H9 (cell line): ENCODE measurements at regions not wholly inside any gene's neighbourhood (a gene's known extent, or its start where the extent isn't known, plus 50 kb on each side); places are given as distances from the start of the nearest gene placed in this dataset.

ENCODE experiments used
- DNase-seq: peaks from one replicate; pipeline ENCODE4 v3.0.0-alpha.2; 2017
- H2AFZ ChIP-seq: one replicate; pipeline ENCODE4 v1.6.1; 2013; ENCODE audit warnings: mild to moderate bottlenecking, low read length, control low read depth, moderate library complexity
- H2AK5ac ChIP-seq: 2 replicates; pipeline ENCODE4 v1.6.1; 2013; ENCODE audit warnings: low read length, control low read depth, mixed read lengths; ENCODE audit not compliant: insufficient read length
- H2BK120ac ChIP-seq: one replicate; pipeline ENCODE4 v1.6.1; 2013; ENCODE audit warnings: low read depth, mild to moderate bottlenecking, low read length, control low read depth, inconsistent platforms; ENCODE audit not compliant: poor library complexity, severe bottlenecking
- H2BK12ac ChIP-seq: 2 replicates; pipeline ENCODE4 v1.6.1; 2013; ENCODE audit warnings: low read length, control low read depth, mixed read lengths, low read depth; ENCODE audit not compliant: insufficient read length
- H2BK15ac ChIP-seq: 2 replicates; pipeline ENCODE4 v1.6.1; 2013; ENCODE audit warnings: low read depth, low read length, control low read depth
- H2BK20ac ChIP-seq: one replicate; pipeline ENCODE4 v1.6.1; 2013; ENCODE audit warnings: low read depth, mild to moderate bottlenecking, low read length, control low read depth, inconsistent platforms; ENCODE audit not compliant: poor library complexity, severe bottlenecking
- H2BK5ac ChIP-seq: 2 replicates; pipeline ENCODE4 v1.6.1; 2013; ENCODE audit warnings: low read length, control low read depth, mixed read lengths; ENCODE audit not compliant: insufficient read length
- H3K14ac ChIP-seq: 2 replicates; pipeline ENCODE4 v1.6.1; 2013; ENCODE audit warnings: low read length, control low read depth; ENCODE audit not compliant: insufficient read depth
- H3K18ac ChIP-seq: 2 replicates; pipeline ENCODE4 v1.6.1; 2013; ENCODE audit warnings: low read depth, mild to moderate bottlenecking, mixed read lengths, low read length, control low read depth; ENCODE audit not compliant: insufficient read length
- H3K23ac ChIP-seq: 2 replicates; pipeline ENCODE4 v1.6.1; 2013; ENCODE audit warnings: low read length, control low read depth, mixed read lengths, low read depth; ENCODE audit not compliant: insufficient read length
- H3K23me2 ChIP-seq: 2 replicates; pipeline ENCODE4 v1.6.1; 2013; ENCODE audit warnings: low read depth, mild to moderate bottlenecking, mixed read lengths, low read length, control low read depth; ENCODE audit not compliant: insufficient read length, poor library complexity, severe bottlenecking
- H3K27ac ChIP-seq: 2 replicates; pipeline ENCODE4 v1.5.1; 2013; ENCODE audit warnings: low read length, control low read depth, mixed read lengths, low read depth; ENCODE audit not compliant: insufficient read length
- H3K27me3 ChIP-seq: 2 replicates; pipeline ENCODE4 v1.6.1; 2013; ENCODE audit warnings: low read length, control low read depth, inconsistent platforms; ENCODE audit not compliant: insufficient read depth
- H3K4ac ChIP-seq: 2 replicates; pipeline ENCODE4 v1.6.1; 2013; ENCODE audit warnings: low read depth, mild to moderate bottlenecking, control low read depth, inconsistent platforms, low read length, moderate library complexity
- H3K4me1 ChIP-seq: 2 replicates; pipeline ENCODE4 v1.6.1; 2013; ENCODE audit warnings: low read length, control low read depth, inconsistent platforms; ENCODE audit not compliant: insufficient read depth
- H3K4me2 ChIP-seq: 2 replicates; pipeline ENCODE4 v1.6.1; 2013; ENCODE audit warnings: low read length, control low read depth, mixed read lengths; ENCODE audit not compliant: insufficient read length, insufficient read depth
- H3K56ac ChIP-seq: 2 replicates; pipeline ENCODE4 v1.6.1; 2013; ENCODE audit warnings: low read depth, mild to moderate bottlenecking, mixed read lengths, low read length, control low read depth; ENCODE audit not compliant: insufficient read length
- H3K79me1 ChIP-seq: 2 replicates; pipeline ENCODE4 v1.6.1; 2013; ENCODE audit warnings: low read depth, mild to moderate bottlenecking, moderate library complexity, low read length, control low read depth, inconsistent platforms; ENCODE audit not compliant: insufficient read depth, poor library complexity, severe bottlenecking
- H3K79me2 ChIP-seq: 2 replicates; pipeline ENCODE4 v1.6.1; 2013; ENCODE audit warnings: low read length, control low read depth, inconsistent platforms; ENCODE audit not compliant: insufficient read depth
- H3K9ac ChIP-seq: 2 replicates; pipeline ENCODE4 v1.6.1; 2013; ENCODE audit warnings: low read length, control low read depth, mixed read lengths; ENCODE audit not compliant: insufficient read length; ENCODE audit errors: extremely low read depth
- H3K9me3 ChIP-seq: one replicate; pipeline ENCODE4 v1.6.1; 2013; ENCODE audit warnings: low read depth, low read length, inconsistent platforms; ENCODE audit not compliant: control insufficient read depth
- H3T11ph ChIP-seq: one replicate; pipeline ENCODE4 v1.6.1; 2013; ENCODE audit warnings: mild to moderate bottlenecking, low read length, control low read depth, inconsistent platforms
- H4K20me1 ChIP-seq: one replicate; pipeline ENCODE4 v1.6.1; 2013; ENCODE audit not compliant: control insufficient read depth, insufficient read length, insufficient read depth
- H4K5ac ChIP-seq: 2 replicates; pipeline ENCODE4 v1.6.1; 2013; ENCODE audit warnings: low read depth, mild to moderate bottlenecking, mixed read lengths, low read length, control low read depth; ENCODE audit not compliant: insufficient read length
- H4K8ac ChIP-seq: replicated peaks from 2 replicates; pipeline ENCODE4 v1.6.1; 2013; ENCODE audit warnings: low read length, control low read depth, mixed read lengths, low read depth; ENCODE audit not compliant: insufficient read length
- H4K91ac ChIP-seq: 2 replicates; pipeline ENCODE4 v1.6.1; 2013; ENCODE audit warnings: low read depth, mild to moderate bottlenecking, moderate library complexity, mixed read lengths, low read length, control low read depth; ENCODE audit not compliant: insufficient read length
- H3K27ac Mint-ChIP-seq, 3 experiments: 2 replicates in 2 of 3; 3 replicates in 1 of 3; pipeline ENCODE4 v1.8.0; 2020 to 2021; ENCODE audit warnings: mixed read lengths in 3 of 3, mild to moderate bottlenecking in 1 of 3, moderate library complexity in 1 of 3
- H3K27me3 Mint-ChIP-seq: 2 replicates; pipeline ENCODE4 v1.8.0; 2021; ENCODE audit warnings: low read depth, mild to moderate bottlenecking, moderate library complexity, mixed read lengths
- H3K36me3 Mint-ChIP-seq, 3 experiments: 2 replicates in 2 of 3; 3 replicates in 1 of 3; pipeline ENCODE4 v1.8.0; 2020 to 2021; ENCODE audit warnings: low read depth in 3 of 3, mixed read lengths in 3 of 3; ENCODE audit not compliant: insufficient read depth in 1 of 3
- H3K4me1 Mint-ChIP-seq, 2 experiments: 2 replicates each; pipeline ENCODE4 v1.8.0; 2020; ENCODE audit warnings: mixed read lengths in 2 of 2
- H3K4me3 Mint-ChIP-seq, 2 experiments: 2 replicates in 1 of 2; 3 replicates in 1 of 2; pipeline ENCODE4 v1.8.0; 2020 to 2021; ENCODE audit warnings: mild to moderate bottlenecking in 2 of 2, mixed read lengths in 2 of 2, moderate library complexity in 1 of 2
- H3K9me3 Mint-ChIP-seq, 2 experiments: 2 replicates in 1 of 2; 3 replicates in 1 of 2; pipeline ENCODE4 v1.8.0; 2020; ENCODE audit warnings: mild to moderate bottlenecking in 2 of 2, mixed read lengths in 2 of 2, moderate library complexity in 1 of 2
- WGBS: extraction: QIAGEN DNeasy Blood & Tissue Kit; methylation state at CpG from one replicate; pipeline ENCODE4 v1.1.7; 2013; ENCODE audit warnings: missing lambda C conversion rate, low lambda C conversion rate, mixed read lengths; ENCODE audit not compliant: insufficient read length; ENCODE audit errors: extremely low coverage; 5-methylcytosine and 5-hydroxymethylcytosine counted together
- TF ChIP-seq, protein P1 (sequence below): fragments of 200-600 bp; sonication (generic); conservative IDR thresholded peaks from 3 replicates; pipeline ENCODE4 v1.8.0; 2021; ENCODE audit warnings: antibody characterized with exemption, mild to moderate bottlenecking

GRCh38 chr11:64451856-64452255, 92.9 kb downstream of the RPS6KA4 start:
- no CpG with 5 or more reads among the region's 7 CpGs for WGBS
- no peak overlapping the region for H3K4me2 ChIP-seq
- H3K9me3 Mint-ChIP-seq = no peaks in the 10 kb centered on the region

More at GRCh38 chr11:64451856-64452255, 92.9 kb downstream of the RPS6KA4 start:
- H3K56ac ChIP-seq = no peak overlapping the region
- H4K20me1 ChIP-seq = no peaks in the 10 kb centered on the region
- H3K23me2 ChIP-seq = peaks cover 11% of the 10 kb centered on the region
- no peak overlapping the region for H4K91ac ChIP-seq
- H2BK15ac ChIP-seq = no peak overlapping the region
- TF ChIP-seq, protein P1, sequence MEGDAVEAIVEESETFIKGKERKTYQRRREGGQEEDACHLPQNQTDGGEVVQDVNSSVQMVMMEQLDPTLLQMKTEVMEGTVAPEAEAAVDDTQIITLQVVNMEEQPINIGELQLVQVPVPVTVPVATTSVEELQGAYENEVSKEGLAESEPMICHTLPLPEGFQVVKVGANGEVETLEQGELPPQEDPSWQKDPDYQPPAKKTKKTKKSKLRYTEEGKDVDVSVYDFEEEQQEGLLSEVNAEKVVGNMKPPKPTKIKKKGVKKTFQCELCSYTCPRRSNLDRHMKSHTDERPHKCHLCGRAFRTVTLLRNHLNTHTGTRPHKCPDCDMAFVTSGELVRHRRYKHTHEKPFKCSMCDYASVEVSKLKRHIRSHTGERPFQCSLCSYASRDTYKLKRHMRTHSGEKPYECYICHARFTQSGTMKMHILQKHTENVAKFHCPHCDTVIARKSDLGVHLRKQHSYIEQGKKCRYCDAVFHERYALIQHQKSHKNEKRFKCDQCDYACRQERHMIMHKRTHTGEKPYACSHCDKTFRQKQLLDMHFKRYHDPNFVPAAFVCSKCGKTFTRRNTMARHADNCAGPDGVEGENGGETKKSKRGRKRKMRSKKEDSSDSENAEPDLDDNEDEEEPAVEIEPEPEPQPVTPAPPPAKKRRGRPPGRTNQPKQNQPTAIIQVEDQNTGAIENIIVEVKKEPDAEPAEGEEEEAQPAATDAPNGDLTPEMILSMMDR = no peak
- H3K27ac Mint-ChIP-seq = no peak overlapping the region; a peak in 1 of 7 replicates
- no peak overlapping the region for H3K4ac ChIP-seq
- H3K79me1 ChIP-seq = no peaks in the 10 kb centered on the region
- H3K9ac ChIP-seq = no peak overlapping the region
- H2BK120ac ChIP-seq = no peak overlapping the region
- H2AK5ac ChIP-seq = no peak overlapping the region
- peaks cover 65% of the 10 kb centered on the region for H3K27me3 Mint-ChIP-seq
- no peaks in the 10 kb centered on the region; the same call in 1 of the 2 replicates for H3K27me3 ChIP-seq
- H3K9me3 ChIP-seq = no peaks in the 10 kb centered on the region
- no peak overlapping the region for H2BK5ac ChIP-seq
- H3K27ac ChIP-seq = no peak overlapping the region
- no peak overlapping the region for H3K14ac ChIP-seq
- no peak overlapping the region for H3T11ph ChIP-seq
- H3K79me2 ChIP-seq = no peaks in the 10 kb centered on the region
- no peak overlapping the region for H4K5ac ChIP-seq
- no peaks in the 10 kb centered on the region; the same call in 1 of the 2 replicates for H3K4me1 ChIP-seq
- H2BK12ac ChIP-seq = no peak overlapping the region
- H3K23ac ChIP-seq = no peak overlapping the region
- no peak overlapping the region for H4K8ac ChIP-seq
- H2BK20ac ChIP-seq = no peak overlapping the region
- no peak for DNase-seq
- no peak overlapping the region for H3K4me3 Mint-ChIP-seq
- peaks cover 20 to 22% of the 10 kb centered on the region in 2 experiments for H3K4me1 Mint-ChIP-seq
- H3K36me3 Mint-ChIP-seq = no peaks in the 10 kb centered on the region; a peak in 2 of 7 replicates
- H3K18ac ChIP-seq = no peak overlapping the region
- no peak overlapping the region for H2AFZ ChIP-seq
